Keratinocyte (primary cell): ENCODE measurements at regions not wholly inside any gene's neighbourhood (a gene's known extent, or its start where the extent isn't known, plus 50 kb on each side); places are given as distances from the start of the nearest gene placed in this dataset.

Source experiments
- EZH2 ChIP-seq: IDR thresholded peaks from one replicate; pipeline ENCODE4 v1.6.1; 2012; ENCODE audit warnings: inconsistent platforms, mild to moderate bottlenecking, low read length, moderate library complexity
- TF ChIP-seq, protein P1 (sequence below), 3 experiments: IDR thresholded peaks in 1 of 3; conservative IDR thresholded peaks in 1 of 3; optimal IDR thresholded peaks in 1 of 3; 2 replicates in 2 of 3; 3 replicates in 1 of 3; pipeline versions ENCODE3 to v1.5.1; 2011; ENCODE audit warnings: low read length in 3 of 3, mild to moderate bottlenecking in 3 of 3, moderate library complexity in 2 of 3, control low read depth in 1 of 3, inconsistent platforms in 1 of 3; ENCODE audit not compliant: insufficient read depth in 2 of 3; ENCODE audit errors: extremely low read depth in 1 of 3

DNA sequence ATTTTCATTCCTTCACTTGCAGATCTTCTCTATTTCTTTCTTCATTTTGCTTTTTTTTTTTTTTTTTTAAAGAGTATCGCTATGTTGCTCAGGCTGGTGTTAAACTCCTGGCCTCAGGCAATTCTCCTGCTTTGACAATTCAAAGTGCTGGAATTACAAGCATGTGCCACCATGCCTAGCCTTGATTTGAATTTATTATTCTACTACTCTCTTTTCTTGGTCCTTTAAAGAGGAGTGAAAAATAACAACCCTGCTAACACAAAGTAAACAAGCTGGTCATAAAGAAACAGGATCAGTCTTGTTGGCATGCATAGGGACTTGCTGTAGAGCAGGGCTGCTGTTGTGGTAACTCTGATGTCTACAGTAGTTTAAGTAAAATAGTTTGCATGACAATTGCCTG lies 1615.3 kb upstream of the ZEB2 start:
- no peak for TF ChIP-seq EZH2
- TF ChIP-seq, protein P1, sequence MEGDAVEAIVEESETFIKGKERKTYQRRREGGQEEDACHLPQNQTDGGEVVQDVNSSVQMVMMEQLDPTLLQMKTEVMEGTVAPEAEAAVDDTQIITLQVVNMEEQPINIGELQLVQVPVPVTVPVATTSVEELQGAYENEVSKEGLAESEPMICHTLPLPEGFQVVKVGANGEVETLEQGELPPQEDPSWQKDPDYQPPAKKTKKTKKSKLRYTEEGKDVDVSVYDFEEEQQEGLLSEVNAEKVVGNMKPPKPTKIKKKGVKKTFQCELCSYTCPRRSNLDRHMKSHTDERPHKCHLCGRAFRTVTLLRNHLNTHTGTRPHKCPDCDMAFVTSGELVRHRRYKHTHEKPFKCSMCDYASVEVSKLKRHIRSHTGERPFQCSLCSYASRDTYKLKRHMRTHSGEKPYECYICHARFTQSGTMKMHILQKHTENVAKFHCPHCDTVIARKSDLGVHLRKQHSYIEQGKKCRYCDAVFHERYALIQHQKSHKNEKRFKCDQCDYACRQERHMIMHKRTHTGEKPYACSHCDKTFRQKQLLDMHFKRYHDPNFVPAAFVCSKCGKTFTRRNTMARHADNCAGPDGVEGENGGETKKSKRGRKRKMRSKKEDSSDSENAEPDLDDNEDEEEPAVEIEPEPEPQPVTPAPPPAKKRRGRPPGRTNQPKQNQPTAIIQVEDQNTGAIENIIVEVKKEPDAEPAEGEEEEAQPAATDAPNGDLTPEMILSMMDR (optimal IDR thresholded peaks at IDR 0.05 in 1 of 3, IDR thresholded peaks at IDR 0.05 in 1 of 3, conservative IDR thresholded peaks at IDR 0.05 in 1 of 3; ENCODE audit: extremely low read depth in 1 of 3, insufficient read depth in 2 of 3, low read length in 3 of 3) = no peak
